ENCODE measurements at regions not wholly inside any gene's neighbourhood (a gene's known extent, or its start where the extent isn't known, plus 50 kb on each side); places are given as distances from the start of the nearest gene placed in this dataset.

DNA sequence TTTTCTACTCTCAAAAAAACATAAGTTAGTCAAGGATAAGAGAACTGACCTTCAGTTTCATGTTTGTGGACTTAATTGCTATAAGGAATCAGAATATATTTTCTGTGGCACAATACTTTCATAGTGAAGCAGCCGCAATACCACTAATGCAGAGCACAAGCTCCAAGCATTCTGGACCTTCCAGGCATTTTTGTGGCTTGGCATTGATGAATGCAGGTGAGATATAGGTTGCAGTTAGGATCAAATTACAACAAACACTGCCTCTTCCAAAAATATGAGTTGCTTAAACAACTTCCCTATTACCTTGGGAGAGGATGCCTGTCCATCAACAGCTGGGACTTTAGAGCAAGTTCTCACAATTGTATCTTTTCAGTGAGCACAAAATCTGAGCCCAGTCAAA is 162.8 kb upstream of the RSPO3 start:
- no peak for TF ChIP-seq SP1 (IDR thresholded peaks at IDR 0.05)
- TF ChIP-seq BHLHE40 (IDR thresholded peaks at IDR 0.05; ENCODE audit: borderline replicate concordance), result no peak
- no peak for TF ChIP-seq ZNF384 (IDR thresholded peaks at IDR 0.05)
- no peak for TF ChIP-seq FOXA1 (IDR thresholded peaks at IDR 0.05)
- TF ChIP-seq CTBP1 (IDR thresholded peaks at IDR 0.05; ENCODE audit: borderline replicate concordance), result no peak
- no peak for TF ChIP-seq FOXM1 (IDR thresholded peaks at IDR 0.05; ENCODE audit: borderline replicate concordance)
- no peak for TF ChIP-seq ELF4 (IDR thresholded peaks at IDR 0.05)
- no peak for TF ChIP-seq SUZ12 (IDR thresholded peaks at IDR 0.05)
- no peak for TF ChIP-seq ARNT (IDR thresholded peaks at IDR 0.05)
- TF ChIP-seq FOXK2 (IDR thresholded peaks at IDR 0.05), result no peak
- no peak for TF ChIP-seq L3MBTL2 (conservative IDR thresholded peaks at IDR 0.05)

Measured in HEK293T (cell line).